Bronchial epithelial cell (primary cell): ENCODE measurements at regions not wholly inside any gene's neighbourhood (a gene's known extent, or its start where the extent isn't known, plus 50 kb on each side); places are given as distances from the start of the nearest gene placed in this dataset.

Experiments
- DNase-seq: peaks from one replicate; pipeline ENCODE4 v3.0.0-alpha.2; 2010; ENCODE audit warnings: low read depth
- FAIRE-seq: peaks from 2 replicates; lab custom pipeline; 2011; peaks lifted over from hg19 to GRCh38; lab: Jason Lieb, UNC
- H3K27me3 ChIP-seq: 2 replicates; pipeline ENCODE4 v1.5.1; 2011; ENCODE audit warnings: low read length; ENCODE audit not compliant: control insufficient read depth, insufficient read depth
- H3K36me3 ChIP-seq: 2 replicates; pipeline ENCODE4 v1.5.1; 2011; ENCODE audit warnings: low read length; ENCODE audit not compliant: control insufficient read depth, insufficient read depth
- H3K4me3 ChIP-seq: 2 replicates; pipeline ENCODE4 v1.5.1; 2011; ENCODE audit warnings: mild to moderate bottlenecking, low read depth, low read length, control low read depth
- TF ChIP-seq, protein P1 (sequence below): IDR thresholded peaks from 2 replicates; pipeline ENCODE4 v1.5.1; 2011; ENCODE audit warnings: mild to moderate bottlenecking, moderate library complexity, low read length, control low read depth, inconsistent platforms; ENCODE audit not compliant: insufficient read depth, severe bottlenecking

DNA sequence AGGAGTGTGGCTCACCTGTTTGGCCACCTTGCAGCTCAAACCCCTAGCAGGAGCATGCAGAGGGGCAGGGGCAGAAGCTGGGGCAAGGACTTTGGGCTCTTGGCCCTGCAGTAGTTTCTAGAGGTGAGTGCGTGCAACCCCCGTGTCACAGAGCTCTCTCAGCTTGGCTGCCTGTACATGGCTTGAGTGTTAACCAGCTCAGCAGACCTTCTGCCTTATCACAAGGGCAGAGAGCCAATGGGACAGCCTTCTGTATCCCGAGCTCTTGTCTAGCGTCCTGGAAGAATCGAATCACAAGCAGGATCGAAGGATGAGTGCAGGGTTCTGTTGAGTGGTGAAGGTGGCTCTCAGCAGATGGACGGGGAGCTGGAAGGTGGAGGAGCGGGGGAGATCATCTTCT is 120.3 kb upstream of the TMEM18 start:
- FAIRE-seq (peak; percentile 75), DNase-seq (no peak)
- no peaks in the 10 kb centered on the region for H3K36me3 ChIP-seq
- H3K4me3 ChIP-seq = no peak overlapping the region
- TF ChIP-seq, protein P1, sequence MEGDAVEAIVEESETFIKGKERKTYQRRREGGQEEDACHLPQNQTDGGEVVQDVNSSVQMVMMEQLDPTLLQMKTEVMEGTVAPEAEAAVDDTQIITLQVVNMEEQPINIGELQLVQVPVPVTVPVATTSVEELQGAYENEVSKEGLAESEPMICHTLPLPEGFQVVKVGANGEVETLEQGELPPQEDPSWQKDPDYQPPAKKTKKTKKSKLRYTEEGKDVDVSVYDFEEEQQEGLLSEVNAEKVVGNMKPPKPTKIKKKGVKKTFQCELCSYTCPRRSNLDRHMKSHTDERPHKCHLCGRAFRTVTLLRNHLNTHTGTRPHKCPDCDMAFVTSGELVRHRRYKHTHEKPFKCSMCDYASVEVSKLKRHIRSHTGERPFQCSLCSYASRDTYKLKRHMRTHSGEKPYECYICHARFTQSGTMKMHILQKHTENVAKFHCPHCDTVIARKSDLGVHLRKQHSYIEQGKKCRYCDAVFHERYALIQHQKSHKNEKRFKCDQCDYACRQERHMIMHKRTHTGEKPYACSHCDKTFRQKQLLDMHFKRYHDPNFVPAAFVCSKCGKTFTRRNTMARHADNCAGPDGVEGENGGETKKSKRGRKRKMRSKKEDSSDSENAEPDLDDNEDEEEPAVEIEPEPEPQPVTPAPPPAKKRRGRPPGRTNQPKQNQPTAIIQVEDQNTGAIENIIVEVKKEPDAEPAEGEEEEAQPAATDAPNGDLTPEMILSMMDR = no peak
- H3K27me3 ChIP-seq = no peaks in the 10 kb centered on the region

DNA sequence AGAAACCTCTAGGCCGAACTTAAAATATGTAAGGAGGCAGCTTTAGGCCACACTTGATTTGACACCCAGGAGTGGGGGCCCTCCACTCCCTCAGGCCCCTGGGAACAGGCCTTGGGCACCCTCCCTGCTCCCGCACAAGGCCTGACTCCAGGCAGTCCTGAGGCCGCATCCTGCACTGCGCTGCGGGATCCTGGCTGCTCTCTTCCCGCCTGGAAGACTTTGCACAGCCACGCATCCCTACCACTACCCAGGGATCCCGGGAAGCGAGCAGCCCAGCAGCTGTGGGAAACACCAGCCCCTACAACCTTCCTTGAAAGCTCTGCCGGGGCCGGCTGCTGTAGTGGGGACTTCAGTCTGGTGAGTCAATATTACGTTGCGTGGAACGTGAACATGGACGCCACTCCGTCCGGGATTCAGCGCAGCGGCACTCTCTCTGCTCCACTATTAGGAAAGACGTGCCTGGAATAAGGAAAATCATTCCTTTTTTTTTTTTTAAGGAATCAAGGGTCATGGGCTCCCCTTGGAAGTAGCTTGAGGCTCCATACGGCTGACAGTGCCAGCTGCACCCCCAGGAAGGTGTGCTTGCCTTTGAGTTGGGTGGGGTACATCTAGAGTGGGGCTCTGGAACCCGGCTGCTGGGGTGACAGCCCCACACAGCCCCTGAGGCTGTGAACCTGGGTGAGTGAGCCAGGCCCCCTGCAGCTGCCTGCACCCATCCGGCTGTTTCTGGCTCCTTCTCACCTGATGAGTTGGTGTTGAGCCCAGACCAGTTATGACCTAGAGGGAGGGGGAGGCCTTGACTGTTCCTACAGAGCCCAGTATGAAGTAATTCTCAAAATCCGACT is 119.2 kb upstream of the TMEM18 start:
- no peak for FAIRE-seq
- no peak for DNase-seq
- TF ChIP-seq, protein P1 = no peak
- Histone ChIP-seq H3K4me3 (no peak overlapping the region), H3K36me3 (no peaks in the 10 kb centered on the region), H3K27me3 (no peaks in the 10 kb centered on the region)

- no peak for FAIRE-seq
- no peak for DNase-seq
- Histone ChIP-seq H3K36me3 (no peaks in the 10 kb centered on the region), H3K4me3 (no peak overlapping the region), H3K27me3 (no peaks in the 10 kb centered on the region)
- TF ChIP-seq, protein P1 = no peak
These were observed 118.4 kb upstream of the TMEM18 start for GRCh38 chr2:795531-796041.

DNA sequence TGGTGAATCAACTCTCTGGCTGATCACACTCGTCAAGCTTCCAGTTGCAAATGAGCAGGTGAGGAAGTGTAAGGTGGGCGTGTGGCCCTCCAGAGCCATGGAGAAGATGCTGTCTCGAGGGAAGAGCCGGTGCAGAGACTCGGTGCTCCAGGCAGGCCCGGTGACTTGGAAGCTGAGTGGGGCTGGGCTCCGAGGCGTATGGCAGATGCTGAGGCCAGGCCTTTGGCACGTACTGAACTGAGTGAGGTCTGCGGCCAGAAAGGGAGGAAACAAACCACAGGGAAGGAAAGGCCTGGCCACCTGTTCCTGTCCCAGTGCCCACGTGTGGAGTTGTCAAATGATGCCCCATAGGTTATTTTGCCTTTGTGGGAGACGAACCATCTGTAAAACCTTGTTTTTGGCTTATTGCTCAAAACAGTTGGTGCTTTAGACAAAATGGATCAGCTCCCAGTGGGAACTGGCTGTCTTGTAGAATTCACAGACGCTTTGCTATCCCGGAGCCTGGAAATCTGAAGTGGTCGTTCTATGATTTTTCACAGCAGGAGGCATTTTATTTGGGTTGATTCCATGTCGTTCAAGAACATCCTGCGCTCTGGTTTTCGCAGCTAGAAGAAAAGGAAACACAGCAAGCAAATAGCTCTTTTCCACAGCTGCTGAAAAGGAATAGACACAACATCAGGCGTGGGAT is 117.5 kb upstream of the TMEM18 start:
- Histone ChIP-seq H3K27me3 (no peaks in the 10 kb centered on the region), H3K36me3 (no peaks in the 10 kb centered on the region), H3K4me3 (no peak overlapping the region)
- no peak for DNase-seq
- TF ChIP-seq, protein P1 = no peak
- FAIRE-seq = no peak

GRCh38 chr2:793236-793635 is 116.0 kb upstream of the TMEM18 start:
- no peak overlapping the region for H3K4me3 ChIP-seq
- H3K27me3 ChIP-seq = no peaks in the 10 kb centered on the region
- no peak for DNase-seq
- TF ChIP-seq, protein P1 = no peak
- H3K36me3 ChIP-seq = no peaks in the 10 kb centered on the region
- FAIRE-seq = no peak
